ENCODE measurements at regions not wholly inside any gene's neighbourhood (a gene's known extent, or its start where the extent isn't known, plus 50 kb on each side); places are given as distances from the start of the nearest gene placed in this dataset.

- Mint-ChIP-seq H3K4me3 (no peak overlapping the region), H3K36me3 (no peaks in the 10 kb centered on the region), H3K27me3 (ENCODE audit: insufficient read depth, low read depth) (no peaks in the 10 kb centered on the region), H3K9me3 (peaks cover 3% of the 10 kb centered on the region), H3K4me1 (no peaks in the 10 kb centered on the region), H3K27ac (no peak overlapping the region)
- Histone ChIP-seq H3K4me3 (no peak overlapping the region), H3K9me3 (ENCODE audit: low read depth) (no peaks in the 10 kb centered on the region), H3K27ac (no peak overlapping the region), H2AFZ (replicated peaks) (no peak overlapping the region), H3K4me2 (no peak overlapping the region), H3K4me1 (no peaks in the 10 kb centered on the region), H3K27me3 (no peaks in the 10 kb centered on the region), H4K20me1 (ENCODE audit: low read depth) (no peaks in the 10 kb centered on the region), H3F3A (ENCODE audit: low read depth) (no peaks in the 10 kb centered on the region), H3K36me3 (no peaks in the 10 kb centered on the region), H3K9ac (no peak overlapping the region), H3K79me2 (ENCODE audit: low read depth) (no peaks in the 10 kb centered on the region)
- no peak for TF ChIP-seq CTCF (IDR thresholded peaks at IDR 0.05)
- no peak for TF ChIP-seq EZH2phosphoT487 (IDR thresholded peaks at IDR 0.05)
- TF ChIP-seq EZH2 (IDR thresholded peaks at IDR 0.05), result no peak
- no peak for DNase-seq (ENCODE audit: low spot score)
These were observed 1361.7 kb upstream of the B3GALT2 start for GRCh38 chr1:194548071-194548470.

GRCh38 chr1:194544012-194544411 is 1357.6 kb upstream of the B3GALT2 start:
- Mint-ChIP-seq H3K4me3 (no peak overlapping the region), H3K9me3 (peaks cover 3% of the 10 kb centered on the region), H3K27me3 (ENCODE audit: insufficient read depth, low read depth) (no peaks in the 10 kb centered on the region), H3K4me1 (no peaks in the 10 kb centered on the region), H3K27ac (no peak overlapping the region), H3K36me3 (no peaks in the 10 kb centered on the region)
- Histone ChIP-seq H2AFZ (replicated peaks) (no peak overlapping the region), H3K27me3 (no peaks in the 10 kb centered on the region), H3K4me1 (no peaks in the 10 kb centered on the region), H3K27ac (no peak overlapping the region), H3K9me3 (ENCODE audit: low read depth) (no peaks in the 10 kb centered on the region), H3K36me3 (no peaks in the 10 kb centered on the region), H3F3A (ENCODE audit: low read depth) (no peaks in the 10 kb centered on the region), H3K4me2 (no peak overlapping the region), H4K20me1 (ENCODE audit: low read depth) (no peaks in the 10 kb centered on the region), H3K79me2 (ENCODE audit: low read depth) (no peaks in the 10 kb centered on the region), H3K4me3 (no peak overlapping the region), H3K9ac (no peak overlapping the region)
- TF ChIP-seq EZH2phosphoT487 (IDR thresholded peaks at IDR 0.05) (no peak), EZH2 (IDR thresholded peaks at IDR 0.05) (no peak), CTCF (IDR thresholded peaks at IDR 0.05) (no peak)
- DNase-seq (ENCODE audit: low spot score), result no peak

GRCh38 chr1:194538453-194538852 is 1352.0 kb upstream of the B3GALT2 start:
- H3K27ac Mint-ChIP-seq, result no peak overlapping the region
- no peak overlapping the region for H3K4me3 ChIP-seq
- no peak overlapping the region for H3K9ac ChIP-seq
- H3K79me2 ChIP-seq (ENCODE audit: low read depth), result no peaks in the 10 kb centered on the region
- H2AFZ ChIP-seq (replicated peaks), result no peak overlapping the region
- no peaks in the 10 kb centered on the region for H3K9me3 ChIP-seq (ENCODE audit: low read depth)
- peak; percentile 32 for DNase-seq (ENCODE audit: low spot score)
- no peaks in the 10 kb centered on the region for H3K27me3 ChIP-seq
- no peaks in the 10 kb centered on the region for H4K20me1 ChIP-seq (ENCODE audit: low read depth)
- H3K4me3 Mint-ChIP-seq, result no peak overlapping the region
- no peaks in the 10 kb centered on the region for H3K4me1 Mint-ChIP-seq
- H3K36me3 ChIP-seq, result no peaks in the 10 kb centered on the region
- H3K4me2 ChIP-seq, result no peak overlapping the region
- no peak overlapping the region for H3K27ac ChIP-seq
- no peaks in the 10 kb centered on the region for H3K4me1 ChIP-seq
- TF ChIP-seq CTCF (IDR thresholded peaks at IDR 0.05) (peak; percentile 44), EZH2phosphoT487 (IDR thresholded peaks at IDR 0.05) (no peak)
- peaks cover 3% of the 10 kb centered on the region for H3K9me3 Mint-ChIP-seq
- no peaks in the 10 kb centered on the region for H3K36me3 Mint-ChIP-seq
- no peaks in the 10 kb centered on the region for H3K27me3 Mint-ChIP-seq (ENCODE audit: insufficient read depth, low read depth)
- H3F3A ChIP-seq (ENCODE audit: low read depth), result no peaks in the 10 kb centered on the region

GRCh38 chr1:194537521-194537920 is 1351.1 kb upstream of the B3GALT2 start:
- TF ChIP-seq EZH2 (IDR thresholded peaks at IDR 0.05) (no peak), CTCF (IDR thresholded peaks at IDR 0.05) (no peak), EZH2phosphoT487 (IDR thresholded peaks at IDR 0.05) (no peak)
- no peaks in the 10 kb centered on the region for H3K27me3 ChIP-seq
- no peak overlapping the region for H3K27ac ChIP-seq
- no peaks in the 10 kb centered on the region for H4K20me1 ChIP-seq (ENCODE audit: low read depth)
- H3K36me3 ChIP-seq, result no peaks in the 10 kb centered on the region
- DNase-seq (ENCODE audit: low spot score), result no peak
- no peaks in the 10 kb centered on the region for H3K4me1 Mint-ChIP-seq
- H3K4me3 ChIP-seq, result no peak overlapping the region
- no peaks in the 10 kb centered on the region for H3K27me3 Mint-ChIP-seq (ENCODE audit: insufficient read depth, low read depth)
- no peak overlapping the region for H3K9ac ChIP-seq
- no peak overlapping the region for H3K4me2 ChIP-seq
- no peak overlapping the region for H2AFZ ChIP-seq (replicated peaks)
- no peak overlapping the region for H3K27ac Mint-ChIP-seq
- no peaks in the 10 kb centered on the region for H3K4me1 ChIP-seq
- H3K9me3 Mint-ChIP-seq, result peaks cover 3% of the 10 kb centered on the region
- H3F3A ChIP-seq (ENCODE audit: low read depth), result no peaks in the 10 kb centered on the region
- H3K36me3 Mint-ChIP-seq, result no peaks in the 10 kb centered on the region
- H3K79me2 ChIP-seq (ENCODE audit: low read depth), result no peaks in the 10 kb centered on the region
- no peak overlapping the region for H3K4me3 Mint-ChIP-seq
- H3K9me3 ChIP-seq (ENCODE audit: low read depth), result no peaks in the 10 kb centered on the region

Data from neural progenitor cell (in vitro differentiated cells).